HCT116 (cell line): ENCODE measurements at regions not wholly inside any gene's neighbourhood (a gene's known extent, or its start where the extent isn't known, plus 50 kb on each side); places are given as distances from the start of the nearest gene placed in this dataset.

Experiments used
- ATAC-seq: fragments of 200-7000 bp; cut with Tn5 transposase; 2 replicates; pipeline ENCODE4 v1.9.1; 2020; ENCODE audit warnings: mild to moderate bottlenecking, moderate library complexity
- BruUV-seq: library from RNA; stranded (reverse); fragments of 400-500 nt; replicated peaks from 2 replicates; lab custom pipeline; 2021; lab: Mats Ljungman, UMichigan
- CTCF ChIA-PET: fragments of 300-600 bp; sonication (Branson Sonifier 250); formaldehyde crosslinking; loops from one replicate; lab custom pipeline; 2021; ENCODE audit warnings: antibody characterized with exemption; lab: Charles Lee
- POLR2A ChIA-PET: fragments of 300-600, 350-600 bp; sonication (Branson Sonifier 250); formaldehyde crosslinking; loops from one replicate; lab custom pipeline; 2021; ENCODE audit warnings: antibody characterized with exemption; lab: Charles Lee
- RAD21 ChIA-PET, 2 experiments: fragments of 300-600 bp; sonication (Branson Sonifier 250); formaldehyde crosslinking; loops; one replicate each; lab custom pipeline; 2023; ENCODE audit warnings: low total read pairs in 2 of 2; ENCODE audit not compliant: uncharacterized antibody in 2 of 2, unreplicated experiment in 2 of 2, low non-redundant PET in 1 of 2; lab: Charles Lee
- DNase-seq: peaks from one replicate; pipeline ENCODE4 v3.0.0-alpha.2; 2010; ENCODE audit warnings: low read depth, low spot score
- H2AFZ ChIP-seq: fragments of 200-600 bp; shearing (Covaris generic), sonication (generic); 2 replicates; pipeline ENCODE4 v1.6.1; 2017; ENCODE audit warnings: low read depth, mixed run types, mixed read lengths, antibody characterized with exemption, low read length; ENCODE audit not compliant: poor library complexity, severe bottlenecking
- H3K27ac ChIP-seq: 2 replicates; pipeline ENCODE4 v1.5.1; 2012; ENCODE audit warnings: low read depth, low read length
- H3K27me3 ChIP-seq: fragments of 200-600 bp; sonication (generic); 2 replicates; pipeline ENCODE4 v1.6.1; 2016; ENCODE audit warnings: mixed run types, low read length, mixed read lengths; ENCODE audit not compliant: insufficient read depth
- H3K36me3 ChIP-seq, 2 experiments: fragments of 200-500 bp in 1 of 2; fragments of 200-600 bp in 1 of 2; sonication (Bioruptor generic) in 1 of 2; sonication (generic) in 1 of 2; 2 replicates each; pipeline versions ENCODE4 v1.5.1 to v1.6.1; 2014 to 2016; ENCODE audit warnings: low read length in 2 of 2, inconsistent platforms in 1 of 2, mixed read lengths in 1 of 2, mixed run types in 1 of 2; ENCODE audit not compliant: insufficient read depth in 2 of 2, control insufficient read depth in 1 of 2
- H3K4me1 ChIP-seq, 2 experiments: fragments of 200-600 bp in 1 of 2; sonication (generic) in 1 of 2; 2 replicates each; pipeline versions ENCODE4 v1.5.1 to v1.6.1; 2012 to 2017; ENCODE audit warnings: low read length in 2 of 2, inconsistent platforms in 1 of 2, mild to moderate bottlenecking in 1 of 2, mixed read lengths in 1 of 2, mixed run types in 1 of 2, moderate library complexity in 1 of 2; ENCODE audit not compliant: insufficient read depth in 2 of 2, control insufficient read depth in 1 of 2
- H3K4me2 ChIP-seq: fragments of 200-600 bp; sonication (generic); 2 replicates; pipeline ENCODE4 v1.6.1; 2017; ENCODE audit warnings: mixed run types, low read length, mixed read lengths
- H3K4me3 ChIP-seq, 2 experiments: fragments of 200-600 bp in 1 of 2; sonication (generic) in 1 of 2; replicated peaks in 1 of 2; 2 replicates each; pipeline ENCODE4 v1.5.1; 2011 to 2016; ENCODE audit warnings: low read length in 2 of 2, control low read depth in 1 of 2, low read depth in 1 of 2, mild to moderate bottlenecking in 1 of 2, mixed read lengths in 1 of 2, mixed run types in 1 of 2
- H3K79me2 ChIP-seq: fragments of 200-600 bp; sonication (generic); 2 replicates; pipeline ENCODE4 v1.6.1; 2017; ENCODE audit warnings: mild to moderate bottlenecking, mixed run types, low read length, moderate library complexity, mixed read lengths; ENCODE audit not compliant: insufficient read depth
- H3K9ac ChIP-seq: fragments of 200-600 bp; sonication (generic); 2 replicates; pipeline ENCODE4 v1.6.1; 2016; ENCODE audit warnings: low read length, mixed read lengths
- H3K9me2 ChIP-seq: fragments of 200-600 bp; sonication (generic), shearing (Covaris generic); 2 replicates; pipeline ENCODE4 v1.6.1; 2017; ENCODE audit warnings: mixed run types, mild to moderate bottlenecking, moderate library complexity; ENCODE audit not compliant: insufficient read depth
- H3K9me3 ChIP-seq, 2 experiments: fragments of 200-500 bp in 1 of 2; fragments of 200-600 bp in 1 of 2; sonication (Bioruptor generic) in 1 of 2; sonication (generic) in 1 of 2; 2 replicates each; pipeline ENCODE4 v1.6.1; 2014 to 2017; ENCODE audit warnings: low read length in 2 of 2, mixed read lengths in 2 of 2, inconsistent platforms in 1 of 2, low read depth in 1 of 2, mild to moderate bottlenecking in 1 of 2, mixed run types in 1 of 2, moderate library complexity in 1 of 2; ENCODE audit not compliant: control insufficient read depth in 1 of 2, insufficient read depth in 1 of 2
- H4K20me1 ChIP-seq: fragments of 200-600 bp; sonication (generic), shearing (Covaris generic); 2 replicates; pipeline ENCODE4 v1.6.1; 2017; ENCODE audit warnings: mixed run types, mild to moderate bottlenecking, moderate library complexity; ENCODE audit not compliant: insufficient read depth
- CBX3 ChIP-seq: IDR thresholded peaks from 2 replicates; pipeline ENCODE4 v1.6.1; 2012; ENCODE audit warnings: low read depth
- CEBPB ChIP-seq: IDR thresholded peaks from 2 replicates; pipeline ENCODE4 v1.6.1; 2012; ENCODE audit warnings: low read depth
- CTCF ChIP-seq, 3 experiments: fragments of 200-600 bp in 1 of 3; sonication (generic) in 1 of 3; IDR thresholded peaks in 2 of 3; conservative IDR thresholded peaks in 1 of 3; 2 replicates each; pipeline ENCODE4 v1.5.1; 2012 to 2017; ENCODE audit warnings: low read depth in 2 of 3, low read length in 2 of 3, antibody characterized with exemption in 1 of 3, borderline replicate concordance in 1 of 3, control low read depth in 1 of 3, mild to moderate bottlenecking in 1 of 3, mixed read lengths in 1 of 3, mixed run types in 1 of 3, moderate library complexity in 1 of 3; ENCODE audit not compliant: insufficient read depth in 1 of 3
- EGR1 ChIP-seq: IDR thresholded peaks from 2 replicates; pipeline ENCODE4 v1.6.1; 2012; ENCODE audit warnings: low read depth
- ELF1 ChIP-seq: IDR thresholded peaks from 2 replicates; pipeline ENCODE4 v1.6.1; 2012; ENCODE audit warnings: low read depth, borderline replicate concordance
- EZH2 ChIP-seq: fragments of 200-600 bp; sonication (generic); IDR thresholded peaks from 2 replicates; pipeline ENCODE4 v1.6.1; 2017; ENCODE audit warnings: antibody characterized with exemption, mixed run types
- EZH2phosphoT487 ChIP-seq: fragments of 200-600 bp; IDR thresholded peaks from 2 replicates; pipeline ENCODE4 v1.6.1; 2018; ENCODE audit warnings: antibody characterized with exemption, borderline replicate concordance
- FOSL1 ChIP-seq: IDR thresholded peaks from 2 replicates; pipeline ENCODE4 v1.6.1; 2012; ENCODE audit warnings: low read depth
- MAX ChIP-seq: IDR thresholded peaks from 2 replicates; pipeline ENCODE4 v1.6.1; 2012
- POLR2AphosphoS5 ChIP-seq: IDR thresholded peaks from 2 replicates; pipeline ENCODE4 v1.6.1; 2011; ENCODE audit warnings: mild to moderate bottlenecking, low read depth, low read length, moderate library complexity
- RAD21 ChIP-seq: IDR thresholded peaks from 2 replicates; pipeline ENCODE4 v1.6.1; 2012; ENCODE audit warnings: low read depth, mild to moderate bottlenecking
- REST ChIP-seq: IDR thresholded peaks from 2 replicates; pipeline ENCODE4 v1.6.1; 2012; ENCODE audit warnings: low read depth
- SIN3A ChIP-seq: IDR thresholded peaks from 2 replicates; pipeline ENCODE4 v1.6.1; 2012; ENCODE audit warnings: low read depth
- SRF ChIP-seq: IDR thresholded peaks from 2 replicates; pipeline ENCODE4 v1.6.1; 2012; ENCODE audit warnings: low read depth
- TCF7L2 ChIP-seq: IDR thresholded peaks from 2 replicates; pipeline ENCODE4 v1.7.0; 2011; ENCODE audit warnings: borderline replicate concordance, inconsistent platforms; ENCODE audit not compliant: insufficient read depth, insufficient read length; ENCODE audit errors: extremely low read depth
- YY1 ChIP-seq: IDR thresholded peaks from 2 replicates; pipeline ENCODE4 v1.6.1; 2011; ENCODE audit warnings: low read length, low read depth, moderate library complexity, mild to moderate bottlenecking; ENCODE audit not compliant: insufficient replicate concordance; ENCODE audit errors: extremely low read depth
- ZBTB33 ChIP-seq: IDR thresholded peaks from 2 replicates; pipeline ENCODE4 v1.6.1; 2011; ENCODE audit warnings: mild to moderate bottlenecking, low read length, moderate library complexity; ENCODE audit not compliant: insufficient replicate concordance; ENCODE audit errors: extremely low read depth
- ZFX ChIP-seq: fragments of 450-650 bp; IDR thresholded peaks from 2 replicates; pipeline ENCODE4 v1.6.1; 2017
- ZNF274 ChIP-seq: fragments of 200-500 bp; sonication (Bioruptor generic); IDR thresholded peaks from 2 replicates; pipeline ENCODE4 v1.6.1; 2014; ENCODE audit warnings: mild to moderate bottlenecking, low read depth, low read length, inconsistent platforms
- intact Hi-C: fragments of 100-400 bp; cut with micrococcal nuclease; formaldehyde crosslinking; loops from 2 replicates; pipeline ENCODE4 v1.10.0; 2022
- TF ChIP-seq, protein P1 (sequence below): IDR thresholded peaks from 2 replicates; pipeline ENCODE4 v1.6.1; 2012

- RAD21 ChIA-PET, result no interaction called here
- Histone ChIP-seq H3K27me3 (no peaks in the 10 kb centered on the region), H3K4me2 (no peak overlapping the region), H2AFZ (no peak overlapping the region), H3K9me3 (no peaks in the 10 kb centered on the region), H3K27ac (no peak overlapping the region), H3K36me3 (no peaks in the 10 kb centered on the region), H3K9me2 (no peaks in the 10 kb centered on the region), H3K4me1 (no peaks in the 10 kb centered on the region), H3K4me3 (no peak overlapping the region), H3K9ac (no peak overlapping the region), H3K79me2 (no peaks in the 10 kb centered on the region), H4K20me1 (no peaks in the 10 kb centered on the region)
- ATAC-seq (no peak), DNase-seq (no peak)
- TF ChIP-seq SIN3A (no peak), ZNF274 (no peak), CTCF (IDR thresholded peaks at IDR 0.05 in 2 of 3, conservative IDR thresholded peaks at IDR 0.05 in 1 of 3; ENCODE audit: borderline replicate concordance in 1 of 3, insufficient read depth in 1 of 3, low read depth in 2 of 3, low read length in 2 of 3) (no peak), EZH2phosphoT487 (no peak), SRF (no peak), EGR1 (no peak), REST (no peak), MAX (no peak), CEBPB (no peak), RAD21 (no peak), ZBTB33 (no peak), CBX3 (no peak), FOSL1 (no peak), POLR2AphosphoS5 (no peak), ELF1 (no peak), ZFX (no peak), YY1 (no peak), EZH2 (no peak), TCF7L2 (no peak)
- TF ChIP-seq, protein P1, sequence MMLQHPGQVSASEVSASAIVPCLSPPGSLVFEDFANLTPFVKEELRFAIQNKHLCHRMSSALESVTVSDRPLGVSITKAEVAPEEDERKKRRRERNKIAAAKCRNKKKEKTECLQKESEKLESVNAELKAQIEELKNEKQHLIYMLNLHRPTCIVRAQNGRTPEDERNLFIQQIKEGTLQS, result no peak
- BruUV-seq, result no TSS peak
- POLR2A ChIA-PET, result no interaction called here
- intact Hi-C loops, result no loop called here
- CTCF ChIA-PET, result no interaction called here
These were observed 336.2 kb upstream of the PPARGC1A start for GRCh38 chr4:24226023-24226422.
